Peyer's patch (tissue), 4 donors: ENCODE measurements at regions not wholly inside any gene's neighbourhood (a gene's known extent, or its start where the extent isn't known, plus 50 kb on each side); places are given as distances from the start of the nearest gene placed in this dataset.

ENCODE experiments used
- DNase-seq, 3 donors: peaks; one replicate each; pipeline ENCODE4 v3.0.0-alpha.2; 2017 to 2019
- H3K27ac ChIP-seq, 4 donors: fragments of 200-600 bp; sonication (generic); one replicate each; pipeline ENCODE4 v1.5.1; 2016 to 2019
- H3K27me3 ChIP-seq, 2 donors: fragments of 200-600 bp; sonication (generic); one replicate each; pipeline ENCODE4 v1.5.1; 2019
- H3K36me3 ChIP-seq, 3 donors: fragments of 200-600 bp; sonication (generic); one replicate each; pipeline ENCODE4 v1.5.1; 2016 to 2019
- H3K4me1 ChIP-seq, 4 donors: fragments of 200-600 bp; sonication (generic); one replicate each; pipeline ENCODE4 v1.5.1; 2016 to 2019
- H3K4me3 ChIP-seq, 4 donors: fragments of 200-600 bp; sonication (generic); 1 replicate in 3 of 4; 2 replicates in 1 of 4; pipeline ENCODE4 v1.5.1; 2016 to 2019; ENCODE audit warnings: mild to moderate bottlenecking in 1 of 4
- H3K9me3 ChIP-seq, 4 donors: fragments of 200-600 bp; sonication (generic); one replicate each; pipeline ENCODE4 v1.5.1; 2016 to 2019; ENCODE audit warnings: mild to moderate bottlenecking in 1 of 4
- POLR2A ChIP-seq, 2 donors: fragments of 450-650 bp; IDR thresholded peaks; one replicate each; pipeline ENCODE4 v1.5.1; 2017; ENCODE audit warnings: antibody characterized with exemption in 2 of 2, mild to moderate bottlenecking in 2 of 2, moderate library complexity in 2 of 2
- TF ChIP-seq, protein P1 (sequence below), 6 experiments: fragments of 450-650 bp in 4 of 6; fragments of 200-600 bp in 2 of 6; sonication (generic) in 1 of 6; IDR thresholded peaks; one replicate each; pipeline ENCODE4 v1.5.1; 2017 to 2019; ENCODE audit warnings: antibody characterized with exemption in 6 of 6, mild to moderate bottlenecking in 3 of 6, moderate library complexity in 1 of 6

DNA sequence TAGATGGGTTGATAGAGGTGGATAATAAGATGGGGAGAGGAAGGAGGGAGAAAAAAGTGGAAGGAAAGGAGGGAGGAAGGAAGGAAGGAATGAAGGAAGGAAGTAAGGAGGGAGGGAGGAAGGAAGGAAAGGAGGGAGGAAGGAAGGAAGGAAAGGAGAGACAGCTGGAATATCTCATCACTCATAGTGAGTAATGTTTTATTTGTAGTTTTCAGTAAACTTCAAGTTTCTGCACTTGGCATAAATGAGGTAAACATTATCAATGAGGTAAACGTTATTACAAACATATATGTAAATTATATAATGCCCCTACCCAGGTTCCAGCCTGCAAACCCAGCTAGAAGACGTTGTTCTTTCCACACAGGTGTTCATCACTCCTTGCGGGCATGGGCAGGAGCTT lies 89.8 kb upstream of the XYLT1 start:
- Histone ChIP-seq H3K9me3 (no peaks in the 10 kb centered on the region), H3K27ac (no peak overlapping the region), H3K4me1 (no peaks in the 10 kb centered on the region), H3K36me3 (no peaks in the 10 kb centered on the region), H3K4me3 (no peak overlapping the region), H3K27me3 (no peaks in the 10 kb centered on the region)
- DNase-seq, result no peak
- TF ChIP-seq, protein P1, sequence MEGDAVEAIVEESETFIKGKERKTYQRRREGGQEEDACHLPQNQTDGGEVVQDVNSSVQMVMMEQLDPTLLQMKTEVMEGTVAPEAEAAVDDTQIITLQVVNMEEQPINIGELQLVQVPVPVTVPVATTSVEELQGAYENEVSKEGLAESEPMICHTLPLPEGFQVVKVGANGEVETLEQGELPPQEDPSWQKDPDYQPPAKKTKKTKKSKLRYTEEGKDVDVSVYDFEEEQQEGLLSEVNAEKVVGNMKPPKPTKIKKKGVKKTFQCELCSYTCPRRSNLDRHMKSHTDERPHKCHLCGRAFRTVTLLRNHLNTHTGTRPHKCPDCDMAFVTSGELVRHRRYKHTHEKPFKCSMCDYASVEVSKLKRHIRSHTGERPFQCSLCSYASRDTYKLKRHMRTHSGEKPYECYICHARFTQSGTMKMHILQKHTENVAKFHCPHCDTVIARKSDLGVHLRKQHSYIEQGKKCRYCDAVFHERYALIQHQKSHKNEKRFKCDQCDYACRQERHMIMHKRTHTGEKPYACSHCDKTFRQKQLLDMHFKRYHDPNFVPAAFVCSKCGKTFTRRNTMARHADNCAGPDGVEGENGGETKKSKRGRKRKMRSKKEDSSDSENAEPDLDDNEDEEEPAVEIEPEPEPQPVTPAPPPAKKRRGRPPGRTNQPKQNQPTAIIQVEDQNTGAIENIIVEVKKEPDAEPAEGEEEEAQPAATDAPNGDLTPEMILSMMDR (IDR thresholded peaks at IDR 0.05), result no peak
- TF ChIP-seq POLR2A (IDR thresholded peaks at IDR 0.05), result no peak

DNA sequence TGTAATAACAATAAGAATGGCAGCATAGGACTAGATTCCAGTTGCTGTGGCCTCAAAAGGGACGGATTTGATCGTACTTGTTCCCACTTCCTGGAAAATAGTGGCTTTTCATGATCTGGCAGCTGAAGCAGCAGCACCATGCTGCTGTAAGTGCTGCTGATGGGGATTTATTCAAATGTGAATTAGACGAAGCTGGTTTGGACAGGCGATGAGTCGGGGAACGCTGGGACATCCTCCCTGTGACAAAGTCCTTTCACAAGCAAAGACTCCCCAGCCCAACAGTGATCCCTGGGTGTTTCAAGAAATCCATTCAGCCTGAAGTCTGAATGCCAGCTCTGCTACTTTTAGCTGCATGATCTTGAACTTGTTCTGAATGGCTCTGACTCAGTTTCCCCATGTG lies 88.6 kb upstream of the XYLT1 start:
- Histone ChIP-seq H3K36me3 (no peaks in the 10 kb centered on the region), H3K4me1 (no peaks in the 10 kb centered on the region), H3K27ac (no peak overlapping the region), H3K4me3 (no peak overlapping the region), H3K27me3 (no peaks in the 10 kb centered on the region), H3K9me3 (no peaks in the 10 kb centered on the region)
- TF ChIP-seq POLR2A (IDR thresholded peaks at IDR 0.05), result no peak
- TF ChIP-seq, protein P1 (IDR thresholded peaks at IDR 0.05), result no peak
- no peak for DNase-seq

DNA sequence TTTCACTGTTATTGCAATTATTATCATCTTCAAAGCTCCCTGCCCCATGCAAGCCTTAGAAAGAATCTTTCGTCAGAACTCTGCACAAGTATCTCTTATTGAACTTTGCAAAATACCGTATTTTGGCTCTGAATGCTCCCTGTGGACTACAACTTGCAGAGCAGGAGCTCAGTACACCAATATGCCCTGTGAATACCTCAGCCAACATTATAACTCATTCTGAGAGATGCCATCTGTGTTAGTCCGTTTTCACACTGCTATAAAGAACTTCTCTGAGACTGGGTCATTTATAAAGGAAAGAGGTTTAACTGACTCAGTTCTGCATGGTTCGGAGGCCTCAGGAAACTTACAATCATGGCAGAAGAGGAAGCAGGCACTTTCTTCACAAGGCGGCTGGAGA lies 87.2 kb upstream of the XYLT1 start:
- no peak for TF ChIP-seq POLR2A (IDR thresholded peaks at IDR 0.05)
- TF ChIP-seq, protein P1 (IDR thresholded peaks at IDR 0.05), result no peak
- Histone ChIP-seq H3K27me3 (no peaks in the 10 kb centered on the region), H3K4me1 (no peaks in the 10 kb centered on the region)

DNA sequence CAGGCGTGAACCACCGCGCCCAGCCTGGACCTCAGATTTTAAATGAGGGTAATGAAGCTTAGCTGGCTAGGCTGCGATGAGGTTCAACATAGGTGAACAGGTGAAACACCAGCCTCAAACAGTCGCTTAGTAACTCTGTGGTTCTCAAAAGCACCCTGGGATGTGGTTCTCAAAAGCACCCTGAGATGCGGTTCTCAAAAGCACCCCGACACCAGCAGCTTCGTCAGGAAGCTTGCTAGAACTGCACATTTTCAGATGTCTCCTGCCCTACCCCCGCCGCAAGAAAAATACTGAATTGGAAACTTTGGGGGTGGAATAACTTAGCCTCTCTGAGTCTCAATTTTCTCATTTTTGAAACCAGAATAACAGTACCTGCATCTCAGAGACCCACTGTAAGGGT lies 86.7 kb upstream of the XYLT1 start:
- H3K36me3 ChIP-seq, result no peaks in the 10 kb centered on the region
- H3K27ac ChIP-seq, result no peak overlapping the region
- H3K9me3 ChIP-seq, result no peaks in the 10 kb centered on the region
- TF ChIP-seq, protein P1 (IDR thresholded peaks at IDR 0.05), result no peak
- no peak for TF ChIP-seq POLR2A (IDR thresholded peaks at IDR 0.05)
- no peaks in the 10 kb centered on the region for H3K4me1 ChIP-seq
- H3K27me3 ChIP-seq, result no peaks in the 10 kb centered on the region
- no peak for DNase-seq
- no peak overlapping the region for H3K4me3 ChIP-seq

More for the DNA sequence above, 87.2 kb upstream of the XYLT1 start:
- Histone ChIP-seq H3K4me3 (no peak overlapping the region), H3K36me3 (no peaks in the 10 kb centered on the region), H3K27ac (no peak overlapping the region), H3K9me3 (no peaks in the 10 kb centered on the region)
- DNase-seq, result no peak

DNA sequence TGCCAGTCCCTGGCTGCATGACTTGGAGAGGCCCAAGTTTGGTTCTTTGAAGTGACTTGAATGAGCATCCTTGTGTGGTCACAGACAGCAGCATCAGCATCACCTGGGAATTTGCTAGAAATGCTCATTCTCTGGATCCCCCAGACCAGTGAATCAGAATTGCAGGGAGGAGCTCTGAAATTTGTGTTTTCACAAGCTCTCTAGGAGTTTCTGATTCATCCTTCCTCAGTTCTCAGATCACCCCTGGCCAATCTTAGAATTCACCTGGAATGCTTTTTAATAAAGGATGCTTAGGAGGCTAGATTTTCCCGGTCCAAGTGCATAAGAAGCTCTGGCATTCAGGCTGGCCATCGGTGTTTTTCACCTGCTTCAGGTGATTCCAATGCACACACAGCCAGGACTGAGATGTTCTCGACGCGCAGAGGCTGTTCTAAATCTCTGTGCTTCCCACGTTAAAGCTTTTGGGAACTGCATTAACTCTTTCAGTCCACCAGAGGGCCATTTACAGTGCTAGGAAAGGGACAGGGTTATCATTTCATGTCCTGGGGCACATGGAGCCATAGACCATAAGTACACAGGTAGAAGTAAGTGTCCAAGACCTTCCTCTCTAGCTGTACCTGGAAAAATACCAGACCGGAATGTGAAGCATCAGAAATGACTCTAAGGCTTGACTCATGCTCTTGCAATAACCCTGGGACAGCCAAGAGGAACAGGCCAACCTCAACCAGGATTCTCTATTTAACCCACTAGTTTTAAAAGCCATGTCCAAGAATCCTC lies 85.7 kb upstream of the XYLT1 start:
- Histone ChIP-seq H3K4me3 (no peak overlapping the region), H3K4me1 (no peaks in the 10 kb centered on the region), H3K27ac (no peak overlapping the region), H3K27me3 (no peaks in the 10 kb centered on the region), H3K36me3 (no peaks in the 10 kb centered on the region), H3K9me3 (no peaks in the 10 kb centered on the region)
- no peak for TF ChIP-seq POLR2A (IDR thresholded peaks at IDR 0.05)
- TF ChIP-seq, protein P1 (IDR thresholded peaks at IDR 0.05), result peak in 4 of 6 experiments; percentile 33 to 54 (median 49)
- DNase-seq, result no peak
